Progenitor cell of endocrine pancreas (in vitro differentiated cells): ENCODE measurements at regions not wholly inside any gene's neighbourhood (a gene's known extent, or its start where the extent isn't known, plus 50 kb on each side); places are given as distances from the start of the nearest gene placed in this dataset.

Experiments used
- DNase-seq: peaks from one replicate; pipeline ENCODE4 v3.0.0; 2021; ENCODE audit warnings: low spot score; ENCODE audit not compliant: unreplicated experiment
- H3K27ac Mint-ChIP-seq: 2 replicates; pipeline ENCODE4 v1.8.0; 2021; ENCODE audit warnings: mild to moderate bottlenecking, moderate library complexity, mixed read lengths
- H3K27me3 Mint-ChIP-seq: 2 replicates; pipeline ENCODE4 v1.8.0; 2021; ENCODE audit warnings: mixed read lengths
- H3K36me3 Mint-ChIP-seq: 2 replicates; pipeline ENCODE4 v1.8.0; 2022; ENCODE audit warnings: mixed read lengths; ENCODE audit not compliant: insufficient read depth
- H3K4me1 Mint-ChIP-seq: 2 replicates; pipeline ENCODE4 v1.8.0; 2021; ENCODE audit warnings: low read depth, mixed read lengths
- H3K4me3 Mint-ChIP-seq: 2 replicates; pipeline ENCODE4 v1.8.0; 2021; ENCODE audit warnings: low read depth, mild to moderate bottlenecking, moderate library complexity, mixed read lengths
- H3K9me3 Mint-ChIP-seq: 2 replicates; pipeline ENCODE4 v1.8.0; 2021; ENCODE audit warnings: low read depth, mixed read lengths
- CTCF ChIP-seq: fragments of 200-600 bp; sonication (generic); IDR thresholded peaks from one replicate; pipeline ENCODE4 v1.5.0; 2021; ENCODE audit warnings: antibody characterized with exemption, mild to moderate bottlenecking; ENCODE audit not compliant: unreplicated experiment

- H3K27me3 Mint-ChIP-seq: no peaks in the 10 kb centered on the region
- no peak for DNase-seq
- H3K4me3 Mint-ChIP-seq: no peak overlapping the region
- TF ChIP-seq CTCF: no peak
- H3K4me1 Mint-ChIP-seq: peaks cover 22% of the 10 kb centered on the region
- H3K27ac Mint-ChIP-seq: no peak overlapping the region
- H3K9me3 Mint-ChIP-seq: no peaks in the 10 kb centered on the region
- H3K36me3 Mint-ChIP-seq: no peaks in the 10 kb centered on the region
Observed at GRCh38 chr6:148147463-148147830, 195.2 kb upstream of the SASH1 start.

- no peak for DNase-seq
- Mint-ChIP-seq H3K4me1 (peaks cover 14% of the 10 kb centered on the region), H3K36me3 (no peaks in the 10 kb centered on the region), H3K9me3 (no peaks in the 10 kb centered on the region), H3K27ac (no peak overlapping the region), H3K27me3 (no peaks in the 10 kb centered on the region), H3K4me3 (no peak overlapping the region)
- no peak for TF ChIP-seq CTCF
Observed at GRCh38 chr6:148151896-148152643, 190.6 kb upstream of the SASH1 start.

- Mint-ChIP-seq H3K4me3 (no peak overlapping the region), H3K36me3 (no peaks in the 10 kb centered on the region), H3K27me3 (no peaks in the 10 kb centered on the region), H3K9me3 (no peaks in the 10 kb centered on the region), H3K27ac (no peak overlapping the region), H3K4me1 (peaks cover 14% of the 10 kb centered on the region)
- DNase-seq: no peak
- no peak for TF ChIP-seq CTCF
Observed at GRCh38 chr6:148154668-148155067, 188.0 kb upstream of the SASH1 start.

- Mint-ChIP-seq H3K27me3 (no peaks in the 10 kb centered on the region), H3K9me3 (no peaks in the 10 kb centered on the region), H3K36me3 (no peaks in the 10 kb centered on the region), H3K4me1 (peaks cover 14% of the 10 kb centered on the region), H3K27ac (no peak overlapping the region), H3K4me3 (no peak overlapping the region)
- DNase-seq: no peak
- TF ChIP-seq CTCF: no peak
Observed at GRCh38 chr6:148155293-148155692, 187.3 kb upstream of the SASH1 start.

- Mint-ChIP-seq H3K27ac (no peak overlapping the region), H3K27me3 (no peaks in the 10 kb centered on the region), H3K4me1 (peaks cover 7% of the 10 kb centered on the region), H3K9me3 (no peaks in the 10 kb centered on the region), H3K4me3 (no peak overlapping the region), H3K36me3 (no peaks in the 10 kb centered on the region)
- no peak for TF ChIP-seq CTCF
- DNase-seq: no peak
Observed at GRCh38 chr6:148157841-148158240, 184.8 kb upstream of the SASH1 start.
